ENCODE measurements at regions not wholly inside any gene's neighbourhood (a gene's known extent, or its start where the extent isn't known, plus 50 kb on each side); places are given as distances from the start of the nearest gene placed in this dataset.

DNA sequence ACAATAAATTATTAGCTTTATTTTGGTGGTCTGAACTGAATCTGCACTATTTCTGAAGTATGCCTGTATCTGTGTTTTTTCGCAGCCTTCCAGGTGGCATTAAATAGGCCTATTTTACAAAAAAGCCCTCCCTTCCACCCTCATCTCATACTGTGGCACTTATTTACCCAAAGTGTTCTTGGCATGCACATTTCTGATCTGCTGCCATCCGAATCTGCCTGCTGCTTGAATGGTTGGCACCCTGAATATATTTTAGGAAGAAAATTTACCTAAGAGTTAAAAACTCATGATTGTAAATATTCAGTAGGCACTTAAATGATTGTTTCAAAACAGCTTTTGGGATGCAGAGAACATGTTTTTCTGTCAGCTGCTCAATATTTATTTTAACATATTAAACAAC is 150.1 kb downstream of the SLC28A3 start:
- no peak overlapping the region for H3K27ac ChIP-seq (ENCODE audit: low read depth, low read length)
- CTCF ChIA-PET, result no interaction called here
- H4K20me1 ChIP-seq (ENCODE audit: insufficient read depth), result no peaks in the 10 kb centered on the region
- H3K4me3 ChIP-seq (replicated peaks in 1 of 2; ENCODE audit: low read depth in 1 of 2, low read length in 2 of 2), result no peak overlapping the region
- H3K79me2 ChIP-seq (ENCODE audit: insufficient read depth, low read length), result no peaks in the 10 kb centered on the region
- H3K9me2 ChIP-seq (ENCODE audit: insufficient read depth), result no peaks in the 10 kb centered on the region
- intact Hi-C loops (cut with micrococcal nuclease), result no loop called here
- H3K27me3 ChIP-seq (ENCODE audit: insufficient read depth, low read length), result 0 out of 2 replicates have a peak, but pooled peaks cover 6% of the 10 kb centered on the region
- no peaks in the 10 kb centered on the region for H3K9me3 ChIP-seq (ENCODE audit: control insufficient read depth in 1 of 2, insufficient read depth in 1 of 2, low read depth in 1 of 2, low read length in 2 of 2)
- POLR2A ChIA-PET, result no interaction called here
- ATAC-seq (no peak), DNase-seq (ENCODE audit: low read depth, low spot score) (no peak)
- TF ChIP-seq SRF (IDR thresholded peaks at IDR 0.05; ENCODE audit: low read depth) (no peak), EGR1 (IDR thresholded peaks at IDR 0.05; ENCODE audit: low read depth) (no peak), FOSL1 (IDR thresholded peaks at IDR 0.05; ENCODE audit: low read depth) (no peak), JUND (IDR thresholded peaks at IDR 0.05) (no peak), POLR2AphosphoS5 (IDR thresholded peaks at IDR 0.05; ENCODE audit: low read depth, low read length) (no peak), CBX3 (IDR thresholded peaks at IDR 0.05; ENCODE audit: low read depth) (no peak), TCF7L2 (IDR thresholded peaks at IDR 0.05; ENCODE audit: borderline replicate concordance, extremely low read depth, insufficient read depth, insufficient read length) (no peak), ZNF274 (IDR thresholded peaks at IDR 0.05; ENCODE audit: low read depth, low read length) (no peak), POLR2A (IDR thresholded peaks at IDR 0.05; ENCODE audit: borderline replicate concordance, extremely low read depth, insufficient read depth, insufficient read length) (no peak), SP1 (IDR thresholded peaks at IDR 0.05; ENCODE audit: low read depth) (no peak), YY1 (IDR thresholded peaks at IDR 0.05; ENCODE audit: extremely low read depth, insufficient replicate concordance, low read depth, low read length) (no peak), ELF1 (IDR thresholded peaks at IDR 0.05; ENCODE audit: borderline replicate concordance, low read depth) (no peak), SIN3A (IDR thresholded peaks at IDR 0.05; ENCODE audit: low read depth) (no peak), ZFX (IDR thresholded peaks at IDR 0.05) (no peak), RAD21 (IDR thresholded peaks at IDR 0.05; ENCODE audit: low read depth) (no peak), EZH2phosphoT487 (IDR thresholded peaks at IDR 0.05; ENCODE audit: borderline replicate concordance) (no peak)
- TF ChIP-seq, protein P1, sequence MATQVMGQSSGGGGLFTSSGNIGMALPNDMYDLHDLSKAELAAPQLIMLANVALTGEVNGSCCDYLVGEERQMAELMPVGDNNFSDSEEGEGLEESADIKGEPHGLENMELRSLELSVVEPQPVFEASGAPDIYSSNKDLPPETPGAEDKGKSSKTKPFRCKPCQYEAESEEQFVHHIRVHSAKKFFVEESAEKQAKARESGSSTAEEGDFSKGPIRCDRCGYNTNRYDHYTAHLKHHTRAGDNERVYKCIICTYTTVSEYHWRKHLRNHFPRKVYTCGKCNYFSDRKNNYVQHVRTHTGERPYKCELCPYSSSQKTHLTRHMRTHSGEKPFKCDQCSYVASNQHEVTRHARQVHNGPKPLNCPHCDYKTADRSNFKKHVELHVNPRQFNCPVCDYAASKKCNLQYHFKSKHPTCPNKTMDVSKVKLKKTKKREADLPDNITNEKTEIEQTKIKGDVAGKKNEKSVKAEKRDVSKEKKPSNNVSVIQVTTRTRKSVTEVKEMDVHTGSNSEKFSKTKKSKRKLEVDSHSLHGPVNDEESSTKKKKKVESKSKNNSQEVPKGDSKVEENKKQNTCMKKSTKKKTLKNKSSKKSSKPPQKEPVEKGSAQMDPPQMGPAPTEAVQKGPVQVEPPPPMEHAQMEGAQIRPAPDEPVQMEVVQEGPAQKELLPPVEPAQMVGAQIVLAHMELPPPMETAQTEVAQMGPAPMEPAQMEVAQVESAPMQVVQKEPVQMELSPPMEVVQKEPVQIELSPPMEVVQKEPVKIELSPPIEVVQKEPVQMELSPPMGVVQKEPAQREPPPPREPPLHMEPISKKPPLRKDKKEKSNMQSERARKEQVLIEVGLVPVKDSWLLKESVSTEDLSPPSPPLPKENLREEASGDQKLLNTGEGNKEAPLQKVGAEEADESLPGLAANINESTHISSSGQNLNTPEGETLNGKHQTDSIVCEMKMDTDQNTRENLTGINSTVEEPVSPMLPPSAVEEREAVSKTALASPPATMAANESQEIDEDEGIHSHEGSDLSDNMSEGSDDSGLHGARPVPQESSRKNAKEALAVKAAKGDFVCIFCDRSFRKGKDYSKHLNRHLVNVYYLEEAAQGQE (IDR thresholded peaks at IDR 0.05; ENCODE audit: low read depth), result no peak
- TF ChIP-seq, protein P2, sequence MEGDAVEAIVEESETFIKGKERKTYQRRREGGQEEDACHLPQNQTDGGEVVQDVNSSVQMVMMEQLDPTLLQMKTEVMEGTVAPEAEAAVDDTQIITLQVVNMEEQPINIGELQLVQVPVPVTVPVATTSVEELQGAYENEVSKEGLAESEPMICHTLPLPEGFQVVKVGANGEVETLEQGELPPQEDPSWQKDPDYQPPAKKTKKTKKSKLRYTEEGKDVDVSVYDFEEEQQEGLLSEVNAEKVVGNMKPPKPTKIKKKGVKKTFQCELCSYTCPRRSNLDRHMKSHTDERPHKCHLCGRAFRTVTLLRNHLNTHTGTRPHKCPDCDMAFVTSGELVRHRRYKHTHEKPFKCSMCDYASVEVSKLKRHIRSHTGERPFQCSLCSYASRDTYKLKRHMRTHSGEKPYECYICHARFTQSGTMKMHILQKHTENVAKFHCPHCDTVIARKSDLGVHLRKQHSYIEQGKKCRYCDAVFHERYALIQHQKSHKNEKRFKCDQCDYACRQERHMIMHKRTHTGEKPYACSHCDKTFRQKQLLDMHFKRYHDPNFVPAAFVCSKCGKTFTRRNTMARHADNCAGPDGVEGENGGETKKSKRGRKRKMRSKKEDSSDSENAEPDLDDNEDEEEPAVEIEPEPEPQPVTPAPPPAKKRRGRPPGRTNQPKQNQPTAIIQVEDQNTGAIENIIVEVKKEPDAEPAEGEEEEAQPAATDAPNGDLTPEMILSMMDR (IDR thresholded peaks at IDR 0.05 in 2 of 3, conservative IDR thresholded peaks at IDR 0.05 in 1 of 3; ENCODE audit: borderline replicate concordance in 1 of 3, insufficient read depth in 1 of 3, low read depth in 2 of 3, low read length in 2 of 3), result no peak
- TF ChIP-seq, protein P3, sequence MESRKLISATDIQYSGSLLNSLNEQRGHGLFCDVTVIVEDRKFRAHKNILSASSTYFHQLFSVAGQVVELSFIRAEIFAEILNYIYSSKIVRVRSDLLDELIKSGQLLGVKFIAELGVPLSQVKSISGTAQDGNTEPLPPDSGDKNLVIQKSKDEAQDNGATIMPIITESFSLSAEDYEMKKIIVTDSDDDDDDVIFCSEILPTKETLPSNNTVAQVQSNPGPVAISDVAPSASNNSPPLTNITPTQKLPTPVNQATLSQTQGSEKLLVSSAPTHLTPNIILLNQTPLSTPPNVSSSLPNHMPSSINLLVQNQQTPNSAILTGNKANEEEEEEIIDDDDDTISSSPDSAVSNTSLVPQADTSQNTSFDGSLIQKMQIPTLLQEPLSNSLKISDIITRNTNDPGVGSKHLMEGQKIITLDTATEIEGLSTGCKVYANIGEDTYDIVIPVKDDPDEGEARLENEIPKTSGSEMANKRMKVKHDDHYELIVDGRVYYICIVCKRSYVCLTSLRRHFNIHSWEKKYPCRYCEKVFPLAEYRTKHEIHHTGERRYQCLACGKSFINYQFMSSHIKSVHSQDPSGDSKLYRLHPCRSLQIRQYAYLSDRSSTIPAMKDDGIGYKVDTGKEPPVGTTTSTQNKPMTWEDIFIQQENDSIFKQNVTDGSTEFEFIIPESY (IDR thresholded peaks at IDR 0.05; ENCODE audit: extremely low read depth, insufficient replicate concordance, low read length), result no peak
- TF ChIP-seq, protein P4, sequence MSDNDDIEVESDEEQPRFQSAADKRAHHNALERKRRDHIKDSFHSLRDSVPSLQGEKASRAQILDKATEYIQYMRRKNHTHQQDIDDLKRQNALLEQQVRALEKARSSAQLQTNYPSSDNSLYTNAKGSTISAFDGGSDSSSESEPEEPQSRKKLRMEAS (IDR thresholded peaks at IDR 0.05), result no peak
- no peak overlapping the region for H3K4me2 ChIP-seq (ENCODE audit: low read length)
- no TSS peak for BruUV-seq (replicated peaks)
- H3K36me3 ChIP-seq (ENCODE audit: control insufficient read depth in 1 of 2, insufficient read depth in 2 of 2, low read length in 2 of 2), result no peaks in the 10 kb centered on the region
- H3K4me1 ChIP-seq (ENCODE audit: control insufficient read depth in 1 of 2, insufficient read depth in 2 of 2, low read length in 2 of 2), result no peaks in the 10 kb centered on the region
- no peak overlapping the region for H3K9ac ChIP-seq (ENCODE audit: low read length)
- H2AFZ ChIP-seq (ENCODE audit: low read depth, low read length, poor library complexity, severe bottlenecking), result no peak overlapping the region
- RAD21 ChIA-PET (ENCODE audit: low non-redundant PET in 1 of 2, low total read pairs in 2 of 2, uncharacterized antibody in 2 of 2, unreplicated experiment in 2 of 2), result no interaction called here

Measured in HCT116 (cell line).